Common myeloid progenitor, CD34-positive (primary cell): ENCODE measurements at regions not wholly inside any gene's neighbourhood (a gene's known extent, or its start where the extent isn't known, plus 50 kb on each side); places are given as distances from the start of the nearest gene placed in this dataset.

Source experiments
- CTCF ChIA-PET: fragments of 350-600 bp; sonication (Branson Sonifier 250); formaldehyde crosslinking; loops from one replicate; lab custom pipeline; 2021; ENCODE audit warnings: antibody characterized with exemption; lab: Charles Lee
- POLR2A ChIA-PET: fragments of 350-600 bp; sonication (Branson Sonifier 250); formaldehyde crosslinking; loops from one replicate; lab custom pipeline; 2021; ENCODE audit warnings: antibody characterized with exemption; lab: Charles Lee
- DNase-seq, 3 donors: peaks; one replicate each; pipeline versions ENCODE4 v3.0.0 to v3.0.0-alpha.2; 2013
- H3K27ac ChIP-seq, 2 experiments: 1 replicate in 1 of 2; 2 replicates in 1 of 2; pipeline ENCODE4 v1.7.0; 2013; ENCODE audit warnings: inconsistent platforms in 2 of 2, low read length in 2 of 2, mild to moderate bottlenecking in 2 of 2, low read depth in 1 of 2, moderate library complexity in 1 of 2; ENCODE audit not compliant: severe bottlenecking in 2 of 2, insufficient read depth in 1 of 2, poor library complexity in 1 of 2
- H3K27me3 ChIP-seq, 5 experiments: replicated peaks in 2 of 5; 1 replicate in 3 of 5; 2 replicates in 2 of 5; pipeline versions ENCODE4 v1.6.1 to v1.7.0; 2013; ENCODE audit warnings: low read length in 4 of 5, mild to moderate bottlenecking in 2 of 5, moderate library complexity in 2 of 5, inconsistent platforms in 1 of 5; ENCODE audit not compliant: insufficient read depth in 5 of 5, control insufficient read depth in 4 of 5
- H3K36me3 ChIP-seq, 4 experiments: 1 replicate in 2 of 4; 2 replicates in 2 of 4; pipeline versions ENCODE4 v1.6.1 to v1.7.0; 2013; ENCODE audit warnings: low read length in 3 of 4, control low read depth in 1 of 4, mild to moderate bottlenecking in 1 of 4; ENCODE audit not compliant: control insufficient read depth in 4 of 4, insufficient read depth in 4 of 4
- H3K4me1 ChIP-seq, 4 experiments: 1 replicate in 3 of 4; 2 replicates in 1 of 4; pipeline versions ENCODE4 v1.6.1 to v1.7.1; 2013; ENCODE audit warnings: low read length in 3 of 4, mild to moderate bottlenecking in 3 of 4, control low read depth in 1 of 4, inconsistent platforms in 1 of 4, moderate library complexity in 1 of 4; ENCODE audit not compliant: control insufficient read depth in 4 of 4, insufficient read depth in 4 of 4; ENCODE audit errors: control extremely low read depth in 1 of 4
- H3K4me3 ChIP-seq, 7 experiments: 1 replicate in 4 of 7; 2 replicates in 3 of 7; pipeline versions ENCODE4 v1.5.1 to v1.7.0; 2013; ENCODE audit warnings: mild to moderate bottlenecking in 7 of 7, low read length in 6 of 7, moderate library complexity in 6 of 7, inconsistent platforms in 2 of 7, low read depth in 2 of 7, control low read depth in 1 of 7; ENCODE audit not compliant: insufficient read depth in 4 of 7, control insufficient read depth in 1 of 7; ENCODE audit errors: extremely low read depth in 1 of 7
- H3K9me3 ChIP-seq, 5 experiments: 1 replicate in 4 of 5; 2 replicates in 1 of 5; pipeline versions ENCODE4 v1.6.1 to v1.7.1; 2013; ENCODE audit warnings: low read length in 4 of 5, mild to moderate bottlenecking in 2 of 5, inconsistent platforms in 1 of 5, low read depth in 1 of 5, moderate library complexity in 1 of 5; ENCODE audit not compliant: control insufficient read depth in 4 of 5, insufficient read depth in 2 of 5; ENCODE audit errors: control extremely low read depth in 1 of 5
- WGBS: methylation state at CpG from one replicate; pipeline ENCODE4 v1.1.5; 2013; ENCODE audit not compliant: insufficient coverage; 5-methylcytosine and 5-hydroxymethylcytosine counted together

- H3K4me1 ChIP-seq = no peaks in the 10 kb centered on the region
- DNase-seq = no peak
- H3K27ac ChIP-seq = no peak overlapping the region
- H3K9me3 ChIP-seq = no peaks in the 10 kb centered on the region
- ChIA-PET POLR2A (no interaction called here), CTCF (interaction anchor here (0.8 to 2.5 kb wide), 2 partner anchors 18 kb away, joined by 4 to 8 read pairs; no protein-coding TSS in a partner anchor)
- H3K4me3 ChIP-seq = no peak overlapping the region
- no peaks in the 10 kb centered on the region for H3K36me3 ChIP-seq
- H3K27me3 ChIP-seq = no peaks in the 10 kb centered on the region
Observed at GRCh38 chr2:196435189-196435588, 204.3 kb upstream of the CCDC150 start.

GRCh38 chr2:196437626-196438025 is 201.9 kb upstream of the CCDC150 start:
- H3K36me3 ChIP-seq = no peaks in the 10 kb centered on the region
- no peak overlapping the region for H3K4me3 ChIP-seq
- H3K4me1 ChIP-seq = no peaks in the 10 kb centered on the region
- ChIA-PET CTCF (no interaction called here), POLR2A (no interaction called here)
- H3K27ac ChIP-seq = no peak overlapping the region
- no peaks in the 10 kb centered on the region for H3K9me3 ChIP-seq
- H3K27me3 ChIP-seq = peaks cover 0 to 3% (median 0%) of the 10 kb centered on the region in 5 experiments
- DNase-seq = no peak
- WGBS = 98% methylated on average over 6 of the region's 6 CpGs

- CTCF ChIA-PET = no interaction called here
- POLR2A ChIA-PET = no interaction called here
- 94% methylated on average over 3 of the region's 4 CpGs for WGBS
- Histone ChIP-seq H3K27me3 (peaks cover 0 to 3% (median 0%) of the 10 kb centered on the region in 5 experiments), H3K9me3 (no peaks in the 10 kb centered on the region), H3K27ac (no peak overlapping the region), H3K4me1 (no peaks in the 10 kb centered on the region), H3K36me3 (no peaks in the 10 kb centered on the region), H3K4me3 (no peak overlapping the region)
- DNase-seq = no peak
Observed at GRCh38 chr2:196439760-196440159, 199.8 kb upstream of the CCDC150 start.

GRCh38 chr2:196440413-196440812 is 199.1 kb upstream of the CCDC150 start:
- Histone ChIP-seq H3K9me3 (no peaks in the 10 kb centered on the region), H3K4me1 (no peaks in the 10 kb centered on the region), H3K36me3 (no peaks in the 10 kb centered on the region), H3K4me3 (no peak overlapping the region), H3K27ac (no peak overlapping the region), H3K27me3 (peaks cover 0 to 3% (median 0%) of the 10 kb centered on the region in 5 experiments)
- DNase-seq = no peak
- ChIA-PET POLR2A (no interaction called here), CTCF (no interaction called here)
- WGBS = 90% methylated on average over 2 of the region's 4 CpGs

GRCh38 chr2:196441527-196441926 is 198.0 kb upstream of the CCDC150 start:
- no peak for DNase-seq
- POLR2A ChIA-PET = interaction anchor here (0.6 kb wide), 1 partner anchor 18 kb away, joined by 4 read pairs; no protein-coding TSS in a partner anchor
- H3K27ac ChIP-seq = no peak overlapping the region
- peaks cover 0 to 5% (median 0%) of the 10 kb centered on the region in 5 experiments for H3K27me3 ChIP-seq
- H3K4me3 ChIP-seq = no peak overlapping the region
- no peaks in the 10 kb centered on the region for H3K4me1 ChIP-seq
- H3K36me3 ChIP-seq = no peaks in the 10 kb centered on the region
- CTCF ChIA-PET = no interaction called here
- no CpG with 5 or more reads among the region's 2 CpGs for WGBS
- peaks cover 0 to 3% (median 0%) of the 10 kb centered on the region in 5 experiments for H3K9me3 ChIP-seq

- CTCF ChIA-PET = no interaction called here
Observed at GRCh38 chr2:196442211-196442610, 197.3 kb upstream of the CCDC150 start.

GRCh38 chr2:196444442-196444841 is 195.1 kb upstream of the CCDC150 start:
- H3K36me3 ChIP-seq = no peaks in the 10 kb centered on the region
- no peaks in the 10 kb centered on the region for H3K4me1 ChIP-seq
- peaks cover 0 to 5% (median 0%) of the 10 kb centered on the region in 5 experiments for H3K27me3 ChIP-seq
- DNase-seq = no peak
- H3K9me3 ChIP-seq = peaks cover 0 to 3% (median 0%) of the 10 kb centered on the region in 5 experiments
- POLR2A ChIA-PET = no interaction called here
- CTCF ChIA-PET = interaction anchor here (1.4 kb wide), 1 partner anchor 14 kb away, joined by 4 read pairs; no protein-coding TSS in a partner anchor
- H3K4me3 ChIP-seq = no peak overlapping the region
- H3K27ac ChIP-seq = no peak overlapping the region
- WGBS = 100% methylated on average over 1 of the region's 1 CpG

More at GRCh38 chr2:196442211-196442610, 197.3 kb upstream of the CCDC150 start:
- Histone ChIP-seq H3K4me1 (no peaks in the 10 kb centered on the region), H3K9me3 (peaks cover 0 to 3% (median 0%) of the 10 kb centered on the region in 5 experiments), H3K27me3 (peaks cover 0 to 5% (median 0%) of the 10 kb centered on the region in 5 experiments), H3K4me3 (no peak overlapping the region), H3K36me3 (no peaks in the 10 kb centered on the region), H3K27ac (no peak overlapping the region)
- POLR2A ChIA-PET = no interaction called here
- no peak for DNase-seq
